ENCODE measurements at regions not wholly inside any gene's neighbourhood (a gene's known extent, or its start where the extent isn't known, plus 50 kb on each side); places are given as distances from the start of the nearest gene placed in this dataset.
"Not testable (repeated sequence)": the region's sequence is repeated elsewhere in the genome, so short reads cannot be mapped to it uniquely, and the experiment has no call there.

DNA sequence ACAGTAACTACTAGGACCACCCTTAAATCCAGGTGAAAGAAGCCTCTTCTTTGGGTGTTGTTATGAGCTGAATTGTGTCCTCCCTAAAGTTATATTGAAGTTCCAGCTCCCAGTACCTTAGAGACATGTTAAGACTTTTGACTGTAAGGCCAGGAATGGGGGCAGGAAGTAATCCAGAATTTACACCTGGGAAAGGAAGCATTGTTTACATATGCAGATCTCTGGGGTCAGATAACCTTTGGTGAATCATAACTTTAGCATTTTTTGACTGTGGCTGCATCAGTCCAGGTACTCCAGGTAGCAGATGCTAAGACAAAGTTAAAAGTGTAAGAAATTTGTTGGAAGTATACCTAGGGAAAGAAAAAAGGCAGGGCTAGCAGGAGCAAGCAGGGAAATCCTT lies 104.9 kb upstream of the CENPE start:
- Mint-ChIP-seq H3K36me3 (ENCODE audit: low read depth) (no peaks in the 10 kb centered on the region), H3K4me3 (no peak overlapping the region), H3K27ac (no peak overlapping the region), H3K27me3 (no peaks in the 10 kb centered on the region), H3K4me1 (no peaks in the 10 kb centered on the region), H3K9me3 (ENCODE audit: low read depth) (no peaks in the 10 kb centered on the region)
- ChIA-PET POLR2A (no interaction called here), CTCF (no interaction called here)
- ATAC-seq = no peak
- DNase-seq = no peak
- intact Hi-C loops (cut with DNase I, micrococcal nuclease) = no loop called here

DNA sequence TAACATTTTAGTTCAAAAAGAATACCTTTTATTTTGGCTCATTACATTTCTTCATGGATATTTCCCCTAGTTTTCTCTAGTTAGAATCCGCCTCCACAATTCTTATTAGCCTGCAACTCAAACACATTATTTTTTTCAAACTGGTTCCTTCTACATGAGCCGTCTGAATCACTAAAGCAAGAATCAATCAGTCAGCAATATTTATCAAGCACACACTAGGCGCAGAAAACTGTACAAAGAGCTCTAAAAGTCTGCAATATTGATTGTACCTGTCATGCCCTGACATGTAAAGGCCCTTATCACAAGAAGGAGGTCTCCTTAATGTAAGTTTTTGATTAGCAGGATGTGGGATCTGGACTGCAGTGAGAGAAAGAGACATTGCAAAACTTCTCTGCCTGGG lies 94.8 kb upstream of the CENPE start:
- Mint-ChIP-seq H3K27ac (no peak overlapping the region), H3K4me1 (no peaks in the 10 kb centered on the region), H3K9me3 (ENCODE audit: low read depth) (no peaks in the 10 kb centered on the region), H3K27me3 (no peaks in the 10 kb centered on the region), H3K36me3 (ENCODE audit: low read depth) (no peaks in the 10 kb centered on the region), H3K4me3 (no peak overlapping the region)
- ATAC-seq (no peak), DNase-seq (no peak)
- ChIA-PET CTCF (no interaction called here), POLR2A (no interaction called here)
- intact Hi-C loops (cut with DNase I, micrococcal nuclease) = no loop called here

DNA sequence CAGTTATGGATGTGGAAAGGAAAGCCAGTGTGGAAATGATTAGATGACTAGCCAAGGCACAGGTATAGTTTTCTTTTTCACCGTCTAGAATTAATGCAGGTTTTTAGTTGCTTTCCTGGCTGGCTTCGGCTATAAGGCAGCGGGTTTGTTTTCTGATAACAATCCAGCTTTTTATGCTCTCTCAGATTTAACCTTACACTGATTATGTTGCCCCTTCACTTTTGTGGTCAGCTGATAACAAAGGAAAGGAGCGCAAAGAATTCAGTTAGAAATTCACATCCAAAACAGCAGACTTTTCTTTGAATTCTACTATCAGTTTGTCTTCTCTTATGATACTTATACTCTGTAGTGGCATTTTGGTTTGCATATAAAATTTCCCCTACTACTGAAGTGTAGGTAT lies 94.2 kb upstream of the CENPE start:
- Mint-ChIP-seq H3K9me3 (ENCODE audit: low read depth) (no peaks in the 10 kb centered on the region), H3K27ac (no peak overlapping the region), H3K4me1 (no peaks in the 10 kb centered on the region), H3K36me3 (ENCODE audit: low read depth) (no peaks in the 10 kb centered on the region), H3K27me3 (no peaks in the 10 kb centered on the region), H3K4me3 (no peak overlapping the region)
- ChIA-PET POLR2A (no interaction called here), CTCF (no interaction called here)
- DNase-seq (no peak), ATAC-seq (no peak)
- intact Hi-C loops (cut with DNase I, micrococcal nuclease) = no loop called here

DNA sequence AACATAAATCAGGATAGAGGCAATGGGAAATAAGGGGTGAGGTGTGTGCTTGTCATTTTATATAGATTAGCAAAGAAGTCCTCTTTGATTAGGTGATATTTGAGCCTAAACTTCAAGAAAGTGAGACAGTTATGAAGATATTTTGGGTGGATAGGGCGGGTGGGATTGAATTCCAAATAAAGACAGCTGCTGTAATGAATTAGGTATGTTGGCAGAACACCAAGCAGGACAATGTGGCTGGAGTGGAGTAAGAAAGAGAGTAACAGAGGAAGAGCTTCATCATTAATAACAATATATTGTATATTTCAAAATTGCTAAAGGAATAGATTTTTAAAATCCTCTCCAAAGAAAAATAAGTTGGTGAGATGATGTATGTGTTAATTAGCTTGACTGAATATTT lies 91.0 kb upstream of the CENPE start:
- ATAC-seq = no peak
- DNase-seq = no peak
- Mint-ChIP-seq H3K4me1 (no peaks in the 10 kb centered on the region), H3K36me3 (ENCODE audit: low read depth) (no peaks in the 10 kb centered on the region), H3K4me3 (no peak overlapping the region), H3K27me3 (no peaks in the 10 kb centered on the region), H3K9me3 (ENCODE audit: low read depth) (no peaks in the 10 kb centered on the region), H3K27ac (no peak overlapping the region)
- ChIA-PET CTCF (no interaction called here), POLR2A (no interaction called here)
- intact Hi-C loops (cut with DNase I, micrococcal nuclease) = no loop called here

DNA sequence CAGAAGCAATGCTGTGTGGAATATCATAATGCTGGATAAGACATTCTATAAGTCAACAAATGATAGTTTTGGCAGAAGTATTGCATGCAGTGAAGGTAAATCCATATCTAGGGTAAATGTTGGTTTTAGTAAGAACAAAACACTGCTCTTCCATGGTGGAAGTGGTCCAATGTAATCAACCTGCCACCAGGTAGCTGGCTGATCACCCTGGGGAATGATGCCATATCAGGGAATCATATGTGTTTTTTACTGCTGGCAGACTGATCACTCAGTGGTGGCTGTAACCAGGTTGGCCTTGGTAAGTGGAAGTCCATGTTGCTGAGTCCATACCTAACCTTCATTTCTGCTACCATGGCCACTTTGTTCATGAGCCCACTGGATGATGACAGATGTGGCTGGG lies 74.0 kb upstream of the CENPE start:
- Mint-ChIP-seq H3K27ac (no peak overlapping the region), H3K4me1 (no peaks in the 10 kb centered on the region), H3K4me3 (no peak overlapping the region), H3K9me3 (ENCODE audit: low read depth) (no peaks in the 10 kb centered on the region), H3K27me3 (peaks cover 7% of the 10 kb centered on the region), H3K36me3 (ENCODE audit: low read depth) (no peaks in the 10 kb centered on the region)
- DNase-seq (no peak), ATAC-seq (no peak)
- ChIA-PET POLR2A (no interaction called here), CTCF (no interaction called here)
- intact Hi-C loops (cut with DNase I, micrococcal nuclease) = no loop called here

DNA sequence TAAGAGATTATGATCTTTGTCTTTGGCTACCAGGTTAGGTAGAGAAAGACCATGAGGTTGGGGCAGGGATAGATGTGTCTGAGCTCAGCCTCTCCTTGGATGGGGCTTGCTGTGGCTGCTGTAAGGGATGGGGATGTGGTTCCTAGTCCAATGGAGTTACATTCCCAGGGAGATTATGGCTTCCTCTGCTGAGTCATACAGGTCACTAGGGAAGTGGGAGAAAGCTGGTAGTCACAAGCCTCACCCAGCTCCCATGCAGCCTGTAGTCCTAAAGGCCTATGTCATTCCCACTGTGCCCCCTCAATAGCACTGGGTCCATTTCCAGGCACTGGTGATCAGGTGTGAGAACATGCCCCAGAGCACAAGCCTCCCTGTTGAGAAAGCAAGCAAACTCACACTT lies 70.6 kb upstream of the CENPE start:
- DNase-seq = no peak
- no peak overlapping the region for H3K27ac Mint-ChIP-seq

DNA sequence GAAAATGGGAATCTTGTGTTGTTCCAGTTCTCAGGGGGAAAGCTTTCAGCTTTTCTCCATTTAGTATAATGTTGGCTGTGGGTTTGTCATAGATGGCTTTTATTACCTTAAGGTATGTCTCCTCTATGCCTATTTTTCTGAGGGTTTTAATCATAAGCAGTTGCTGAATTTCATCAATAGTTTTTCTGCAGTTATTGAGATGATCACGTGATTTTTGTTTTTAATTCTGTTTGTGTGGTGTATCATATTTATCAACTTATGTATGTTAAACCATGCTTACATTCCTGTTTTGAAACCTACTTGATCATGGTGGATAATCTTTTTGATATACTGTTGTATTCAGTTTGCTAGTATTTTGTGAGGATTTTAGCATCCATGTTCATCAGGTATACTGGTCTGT lies 66.8 kb upstream of the CENPE start:
- Mint-ChIP-seq H3K9me3 (ENCODE audit: low read depth) (no peaks in the 10 kb centered on the region), H3K27ac (no peak overlapping the region), H3K27me3 (peaks cover 19% of the 10 kb centered on the region), H3K4me3 (no peak overlapping the region), H3K36me3 (ENCODE audit: low read depth) (no peaks in the 10 kb centered on the region), H3K4me1 (no peaks in the 10 kb centered on the region)
- CTCF ChIA-PET = no interaction called here
- POLR2A ChIA-PET = no interaction called here
- ATAC-seq (no peak), DNase-seq (no peak)
- intact Hi-C loops (cut with DNase I, micrococcal nuclease) = no loop called here

More for the DNA sequence above, 70.6 kb upstream of the CENPE start:
- H3K36me3 Mint-ChIP-seq (ENCODE audit: low read depth) = no peaks in the 10 kb centered on the region
- ChIA-PET CTCF (no interaction called here), POLR2A (no interaction called here)
- H3K4me1 Mint-ChIP-seq = no peaks in the 10 kb centered on the region
- intact Hi-C loops (cut with DNase I, micrococcal nuclease) = no loop called here
- peaks cover 13% of the 10 kb centered on the region for H3K27me3 Mint-ChIP-seq
- ATAC-seq = no peak
- H3K9me3 Mint-ChIP-seq (ENCODE audit: low read depth) = no peaks in the 10 kb centered on the region
- H3K4me3 Mint-ChIP-seq = no peak overlapping the region

DNA sequence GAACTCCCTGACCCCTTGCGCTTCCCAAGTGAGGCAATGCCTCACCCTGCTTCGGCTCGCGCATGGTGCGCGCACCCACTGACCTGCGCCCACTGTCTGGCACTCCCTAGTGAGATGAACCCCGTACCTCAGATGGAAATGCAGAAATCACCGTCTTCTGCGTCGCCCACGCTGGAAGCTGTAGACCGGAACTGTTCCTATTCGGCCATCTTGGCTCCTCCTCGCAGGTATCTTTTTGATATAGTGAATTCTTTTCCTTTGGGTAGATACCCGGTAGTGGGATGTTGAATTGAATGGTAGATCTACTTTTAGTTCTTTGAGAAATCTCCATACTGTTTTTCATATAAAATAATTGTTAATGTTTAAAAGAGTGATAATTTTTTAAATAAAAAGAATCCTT lies 57.9 kb upstream of the CENPE start:
- H3K27ac Mint-ChIP-seq; H3K9me3 Mint-ChIP-seq (ENCODE audit: low read depth); H3K4me1 Mint-ChIP-seq; DNase-seq; H3K27me3 Mint-ChIP-seq; CTCF ChIA-PET; intact Hi-C loops (cut with DNase I, micrococcal nuclease); H3K4me3 Mint-ChIP-seq; POLR2A ChIA-PET; ATAC-seq; H3K36me3 Mint-ChIP-seq (ENCODE audit: low read depth): not testable (repeated sequence)

All from activated CD4-positive, alpha-beta T cell treated with anti-CD3 and anti-CD28 coated beads for 36 hours (primary cell).